ENCODE measurements at regions not wholly inside any gene's neighbourhood (a gene's known extent, or its start where the extent isn't known, plus 50 kb on each side); places are given as distances from the start of the nearest gene placed in this dataset.
A peak's percentile ranks its signal among the peaks of the same experiment; 100 is the strongest.

DNA sequence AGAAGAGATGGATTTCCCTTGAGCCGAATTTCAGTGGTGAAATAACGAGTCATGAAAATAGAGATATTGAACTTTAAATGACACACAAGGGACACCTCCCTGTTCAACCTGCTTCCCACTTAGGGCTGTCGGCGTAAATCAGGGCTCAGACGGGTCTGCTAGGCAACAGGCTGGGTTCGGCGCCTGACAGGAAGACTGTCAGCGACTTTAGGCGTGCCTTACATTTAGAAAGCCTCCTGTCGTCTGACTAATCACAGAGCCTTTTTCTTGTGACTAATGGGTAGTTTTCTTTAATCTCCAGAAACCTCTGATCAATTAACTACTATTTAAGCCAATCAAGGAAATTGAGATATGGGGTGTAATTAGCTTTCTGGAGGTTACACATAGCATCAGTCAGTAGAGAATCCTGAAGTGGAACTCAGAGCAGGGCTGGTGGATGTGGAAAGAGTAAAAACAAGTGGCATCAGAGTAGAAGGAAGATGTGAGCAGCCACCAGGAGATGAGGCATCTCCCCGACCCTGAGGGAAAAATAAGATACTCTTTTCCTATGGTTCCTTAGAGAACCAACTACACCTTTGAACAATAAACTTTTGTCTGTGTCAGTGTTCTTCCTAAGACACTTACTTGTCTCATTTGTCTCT lies 86.2 kb upstream of the HS3ST1 start:
- DNase-seq, result no peak
- H4K20me1 ChIP-seq (ENCODE audit: insufficient read depth), result no peaks in the 10 kb centered on the region
- CTCF ChIA-PET, result no interaction called here
- H3K9me3 ChIP-seq (ENCODE audit: insufficient read depth, low read depth), result no peaks in the 10 kb centered on the region; the same call in 1 of the 2 replicates
- POLR2A ChIA-PET (ENCODE audit: unreplicated experiment), result no interaction called here
- H3F3A ChIP-seq (ENCODE audit: insufficient read depth, low read depth), result no peaks in the 10 kb centered on the region
- no peaks in the 10 kb centered on the region for H3K9me2 ChIP-seq (ENCODE audit: insufficient read depth)
- peaks cover 11% of the 10 kb centered on the region for H3K4me1 ChIP-seq (replicated peaks; ENCODE audit: insufficient read depth)
- H3K27me3 ChIP-seq (ENCODE audit: insufficient read depth, low read depth), result no peaks in the 10 kb centered on the region
- no peak overlapping the region for H3K27ac ChIP-seq
- no peak overlapping the region for H2AFZ ChIP-seq
- H3K36me3 ChIP-seq (ENCODE audit: low read depth), result no peaks in the 10 kb centered on the region
- TF ChIP-seq EZH2 (IDR thresholded peaks at IDR 0.05; ENCODE audit: low read depth), result no peak
- TF ChIP-seq, protein P1, sequence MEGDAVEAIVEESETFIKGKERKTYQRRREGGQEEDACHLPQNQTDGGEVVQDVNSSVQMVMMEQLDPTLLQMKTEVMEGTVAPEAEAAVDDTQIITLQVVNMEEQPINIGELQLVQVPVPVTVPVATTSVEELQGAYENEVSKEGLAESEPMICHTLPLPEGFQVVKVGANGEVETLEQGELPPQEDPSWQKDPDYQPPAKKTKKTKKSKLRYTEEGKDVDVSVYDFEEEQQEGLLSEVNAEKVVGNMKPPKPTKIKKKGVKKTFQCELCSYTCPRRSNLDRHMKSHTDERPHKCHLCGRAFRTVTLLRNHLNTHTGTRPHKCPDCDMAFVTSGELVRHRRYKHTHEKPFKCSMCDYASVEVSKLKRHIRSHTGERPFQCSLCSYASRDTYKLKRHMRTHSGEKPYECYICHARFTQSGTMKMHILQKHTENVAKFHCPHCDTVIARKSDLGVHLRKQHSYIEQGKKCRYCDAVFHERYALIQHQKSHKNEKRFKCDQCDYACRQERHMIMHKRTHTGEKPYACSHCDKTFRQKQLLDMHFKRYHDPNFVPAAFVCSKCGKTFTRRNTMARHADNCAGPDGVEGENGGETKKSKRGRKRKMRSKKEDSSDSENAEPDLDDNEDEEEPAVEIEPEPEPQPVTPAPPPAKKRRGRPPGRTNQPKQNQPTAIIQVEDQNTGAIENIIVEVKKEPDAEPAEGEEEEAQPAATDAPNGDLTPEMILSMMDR (conservative IDR thresholded peaks at IDR 0.05), result no peak
- intact Hi-C loops (cut with micrococcal nuclease; ENCODE audit: unreplicated experiment), result no loop called here
- H3K4me3 ChIP-seq, result no peak overlapping the region
- H3K79me2 ChIP-seq (ENCODE audit: low read depth), result no peaks in the 10 kb centered on the region
- no peak overlapping the region for H3K4me2 ChIP-seq
- no TSS peak for BruUV-seq (replicated peaks)

DNA sequence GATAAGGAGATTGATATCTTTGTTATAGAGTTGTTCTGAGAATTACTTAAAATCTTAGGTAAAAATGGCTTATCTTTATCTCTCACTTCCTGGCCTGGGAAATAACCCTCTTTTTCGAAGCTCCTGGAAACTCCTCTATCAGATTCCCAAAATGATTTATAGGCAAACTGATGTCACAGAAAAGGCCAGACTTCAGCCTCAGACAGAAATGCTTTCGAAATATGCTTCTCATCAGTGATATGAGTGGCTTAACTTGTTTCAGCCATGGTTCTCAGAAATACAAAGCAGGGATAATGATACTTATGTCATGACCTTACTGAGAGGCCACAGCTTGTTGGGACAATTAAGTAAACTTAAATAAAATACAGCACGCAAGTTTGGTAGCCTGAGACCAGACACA lies 85.3 kb upstream of the HS3ST1 start:
- Histone ChIP-seq H3K4me2 (no peak overlapping the region), H3K9me3 (ENCODE audit: insufficient read depth, low read depth) (no peaks in the 10 kb centered on the region; the same call in 1 of the 2 replicates), H3K27me3 (ENCODE audit: insufficient read depth, low read depth) (no peaks in the 10 kb centered on the region), H3K27ac (no peak overlapping the region), H3K36me3 (ENCODE audit: low read depth) (no peaks in the 10 kb centered on the region), H4K20me1 (ENCODE audit: insufficient read depth) (no peaks in the 10 kb centered on the region), H3K4me1 (replicated peaks; ENCODE audit: insufficient read depth) (peaks cover 11% of the 10 kb centered on the region), H2AFZ (no peak overlapping the region), H3K79me2 (ENCODE audit: low read depth) (no peaks in the 10 kb centered on the region), H3K9me2 (ENCODE audit: insufficient read depth) (no peaks in the 10 kb centered on the region), H3K4me3 (no peak overlapping the region), H3F3A (ENCODE audit: insufficient read depth, low read depth) (no peaks in the 10 kb centered on the region)
- no peak for DNase-seq
- no TSS peak for BruUV-seq (replicated peaks)
- TF ChIP-seq EZH2 (IDR thresholded peaks at IDR 0.05; ENCODE audit: low read depth), result no peak
- TF ChIP-seq, protein P1 (conservative IDR thresholded peaks at IDR 0.05), result no peak
- ChIA-PET CTCF (no interaction called here), POLR2A (ENCODE audit: unreplicated experiment) (no interaction called here)
- intact Hi-C loops (cut with micrococcal nuclease; ENCODE audit: unreplicated experiment), result no loop called here

DNA sequence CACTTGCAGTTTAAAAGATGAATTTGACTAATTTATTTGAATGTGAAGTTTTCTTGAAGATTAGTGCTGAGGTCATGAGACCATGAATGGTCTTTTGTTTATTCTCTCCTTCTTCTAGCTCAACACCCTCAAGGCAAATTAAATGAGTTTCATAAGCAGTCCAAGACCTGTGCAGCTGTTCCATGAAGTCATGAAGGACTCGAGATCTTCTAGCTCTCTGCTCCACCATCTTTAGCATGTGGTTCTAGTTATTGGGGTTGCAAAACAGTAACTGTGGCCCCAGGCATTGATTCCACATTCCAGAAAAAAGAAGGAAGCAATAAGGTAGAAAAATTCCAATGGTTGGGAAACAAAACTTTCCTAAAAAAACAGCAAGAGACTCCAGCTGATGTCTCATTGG lies 84.2 kb upstream of the HS3ST1 start:
- Histone ChIP-seq H3K27ac (no peak overlapping the region), H3K79me2 (ENCODE audit: low read depth) (no peaks in the 10 kb centered on the region), H3K36me3 (ENCODE audit: low read depth) (no peaks in the 10 kb centered on the region), H3K4me3 (no peak overlapping the region), H4K20me1 (ENCODE audit: insufficient read depth) (no peaks in the 10 kb centered on the region), H2AFZ (0 out of 2 replicates have a peak overlapping the region, but pooled peaks have one; percentile 43), H3F3A (ENCODE audit: insufficient read depth, low read depth) (no peaks in the 10 kb centered on the region), H3K27me3 (ENCODE audit: insufficient read depth, low read depth) (no peaks in the 10 kb centered on the region), H3K9me2 (ENCODE audit: insufficient read depth) (no peaks in the 10 kb centered on the region), H3K9me3 (ENCODE audit: insufficient read depth, low read depth) (peaks cover under 1% of the 10 kb centered on the region; the same call in 1 of the 2 replicates), H3K4me2 (no peak overlapping the region), H3K4me1 (replicated peaks; ENCODE audit: insufficient read depth) (peaks cover 11% of the 10 kb centered on the region)
- DNase-seq, result no peak
- TF ChIP-seq, protein P1 (conservative IDR thresholded peaks at IDR 0.05), result no peak
- no peak for TF ChIP-seq EZH2 (IDR thresholded peaks at IDR 0.05; ENCODE audit: low read depth)
- ChIA-PET CTCF (interaction anchor here (0.6 to 1.2 kb wide), 4 partner anchors 12 to 85 kb away, joined by 3 to 4 read pairs (median 3); no protein-coding TSS in a partner anchor), POLR2A (ENCODE audit: unreplicated experiment) (interaction anchor here (0.6 to 0.7 kb wide), 2 partner anchors 33 to 887 kb away, joined by 3 to 4 read pairs; no protein-coding TSS in a partner anchor)
- no TSS peak for BruUV-seq (replicated peaks)
- intact Hi-C loops (cut with micrococcal nuclease; ENCODE audit: unreplicated experiment), result no loop called here

Data from PC-9 (cell line).